VCaP (cell line): ENCODE measurements at regions not wholly inside any gene's neighbourhood (a gene's known extent, or its start where the extent isn't known, plus 50 kb on each side); places are given as distances from the start of the nearest gene placed in this dataset.

Experiments
- H3K27ac ChIP-seq: fragments of 450-650 bp; 2 replicates; pipeline ENCODE4 v1.5.1; 2017
- CTCF ChIP-seq: fragments of 450-650 bp; conservative IDR thresholded peaks from 2 replicates; pipeline ENCODE4 v1.5.1; 2017; ENCODE audit warnings: mild to moderate bottlenecking, moderate library complexity

GRCh38 chr13:106402866-106403265 is 132.6 kb downstream of the EFNB2 start:
- no peak overlapping the region for H3K27ac ChIP-seq
- no peak for TF ChIP-seq CTCF

GRCh38 chr13:106401081-106401480 is 134.4 kb downstream of the EFNB2 start:
- TF ChIP-seq CTCF: no peak
- no peak overlapping the region for H3K27ac ChIP-seq

GRCh38 chr13:106400289-106400688 is 135.2 kb downstream of the EFNB2 start:
- no peak for TF ChIP-seq CTCF
- no peak overlapping the region for H3K27ac ChIP-seq

- no peak for TF ChIP-seq CTCF
- no peak overlapping the region for H3K27ac ChIP-seq
These were observed 137.2 kb downstream of the EFNB2 start for GRCh38 chr13:106398289-106398688.

GRCh38 chr13:106393776-106394175 is 141.7 kb downstream of the EFNB2 start:
- no peak for TF ChIP-seq CTCF
- no peak overlapping the region for H3K27ac ChIP-seq

- no peak overlapping the region for H3K27ac ChIP-seq
- no peak for TF ChIP-seq CTCF
These were observed 143.8 kb downstream of the EFNB2 start for GRCh38 chr13:106391681-106392080.

GRCh38 chr13:106391271-106391670 is 144.2 kb downstream of the EFNB2 start:
- no peak overlapping the region for H3K27ac ChIP-seq
- no peak for TF ChIP-seq CTCF

- 0 out of 2 replicates have a peak overlapping the region, but pooled peaks have one; percentile 2 for H3K27ac ChIP-seq
These were observed 145.1 kb downstream of the EFNB2 start for GRCh38 chr13:106390367-106390766.

More at GRCh38 chr13:106390367-106390766, 145.1 kb downstream of the EFNB2 start:
- no peak for TF ChIP-seq CTCF
